GM21786 (cell line): ENCODE measurements at regions not wholly inside any gene's neighbourhood (a gene's known extent, or its start where the extent isn't known, plus 50 kb on each side); places are given as distances from the start of the nearest gene placed in this dataset.
"Not testable (repeated sequence)": the region's sequence is repeated elsewhere in the genome, so short reads cannot be mapped to it uniquely, and the experiment has no call there.

Experiments used
- ATAC-seq: cut with Tn5 transposase; IDR thresholded peaks from one replicate; pipeline ENCODE4 v1.9.1; 2021; ENCODE audit not compliant: unreplicated experiment

- ATAC-seq: no peak
Observed at GRCh38 chr6:66128243-66128642, 421.2 kb upstream of the EYS start.

- ATAC-seq: no peak
Observed at GRCh38 chr6:66127061-66127460, 420.0 kb upstream of the EYS start.

GRCh38 chr6:66126358-66126757 is 419.3 kb upstream of the EYS start:
- ATAC-seq: no peak

GRCh38 chr6:66103954-66104353 is 396.9 kb upstream of the EYS start:
- no peak for ATAC-seq

- ATAC-seq: no peak
Observed at GRCh38 chr6:66103354-66103753, 396.3 kb upstream of the EYS start.

GRCh38 chr6:66096679-66097078 is 389.7 kb upstream of the EYS start:
- ATAC-seq: no peak

GRCh38 chr6:66094615-66095014 is 387.6 kb upstream of the EYS start:
- no peak for ATAC-seq

GRCh38 chr6:66092306-66092705 is 385.3 kb upstream of the EYS start:
- not testable (repeated sequence) for ATAC-seq

GRCh38 chr6:66086532-66086931 is 379.5 kb upstream of the EYS start:
- no peak for ATAC-seq

- no peak for ATAC-seq
Observed at GRCh38 chr6:66082914-66083313, 375.9 kb upstream of the EYS start.

GRCh38 chr6:66068907-66069306 is 361.9 kb upstream of the EYS start:
- ATAC-seq: no peak

- no peak for ATAC-seq
Observed at GRCh38 chr6:66068033-66068432, 361.0 kb upstream of the EYS start.

GRCh38 chr6:66065313-66065712 is 358.3 kb upstream of the EYS start:
- ATAC-seq: no peak

GRCh38 chr6:66057034-66057433 is 350.0 kb upstream of the EYS start:
- ATAC-seq: no peak

GRCh38 chr6:66054967-66055366 is 347.9 kb upstream of the EYS start:
- ATAC-seq: no peak

GRCh38 chr6:66051812-66052211 is 344.8 kb upstream of the EYS start:
- ATAC-seq: no peak

GRCh38 chr6:66048684-66049474 is 341.9 kb upstream of the EYS start:
- no peak for ATAC-seq

GRCh38 chr6:66032626-66033025 is 325.6 kb upstream of the EYS start:
- ATAC-seq: no peak

GRCh38 chr6:66029391-66029790 is 322.4 kb upstream of the EYS start:
- ATAC-seq: no peak

- no peak for ATAC-seq
Observed at GRCh38 chr6:65999288-65999791, 292.3 kb upstream of the EYS start.

GRCh38 chr6:65998544-65998943 is 291.5 kb upstream of the EYS start:
- ATAC-seq: no peak

- no peak for ATAC-seq
Observed at GRCh38 chr6:65997539-65997938, 290.5 kb upstream of the EYS start.

GRCh38 chr6:65996096-65996495 is 289.1 kb upstream of the EYS start:
- ATAC-seq: no peak
